Mesothelial cell of epicardium (in vitro differentiated cells): ENCODE measurements at regions not wholly inside any gene's neighbourhood (a gene's known extent, or its start where the extent isn't known, plus 50 kb on each side); places are given as distances from the start of the nearest gene placed in this dataset.

ENCODE experiments used
- DNase-seq, 2 experiments: peaks; one replicate each; pipeline ENCODE4 v3.0.0; 2021; ENCODE audit warnings: low spot score in 2 of 2; ENCODE audit not compliant: unreplicated experiment in 2 of 2
- H3K27ac Mint-ChIP-seq: 2 replicates; pipeline ENCODE4 v1.8.0; 2021; ENCODE audit warnings: mixed read lengths
- H3K27me3 Mint-ChIP-seq: 2 replicates; pipeline ENCODE4 v1.8.0; 2021; ENCODE audit warnings: low read depth, mixed read lengths
- H3K36me3 Mint-ChIP-seq: 2 replicates; pipeline ENCODE4 v1.8.0; 2021; ENCODE audit warnings: mixed read lengths
- H3K4me1 Mint-ChIP-seq: 2 replicates; pipeline ENCODE4 v1.8.0; 2021; ENCODE audit warnings: mixed read lengths
- H3K4me3 Mint-ChIP-seq: 2 replicates; pipeline ENCODE4 v1.8.0; 2021; ENCODE audit warnings: mild to moderate bottlenecking, moderate library complexity, mixed read lengths
- H3K9me3 Mint-ChIP-seq: 2 replicates; pipeline ENCODE4 v1.8.0; 2021; ENCODE audit warnings: mixed read lengths
- CTCF ChIP-seq: fragments of 200-600 bp; sonication (generic); IDR thresholded peaks from one replicate; pipeline ENCODE4 v1.5.0; 2021; ENCODE audit warnings: antibody characterized with exemption; ENCODE audit not compliant: unreplicated experiment

GRCh38 chr7:106600569-106601373, 60.2 kb downstream of the CCDC71L start:
- Mint-ChIP-seq H3K36me3 (no peaks in the 10 kb centered on the region), H3K4me1 (no peaks in the 10 kb centered on the region), H3K27me3 (no peaks in the 10 kb centered on the region), H3K4me3 (no peak overlapping the region), H3K9me3 (no peaks in the 10 kb centered on the region), H3K27ac (no peak overlapping the region)
- DNase-seq: no peak
- no peak for TF ChIP-seq CTCF

GRCh38 chr7:106599343-106599698, 61.6 kb downstream of the CCDC71L start:
- TF ChIP-seq CTCF: no peak
- DNase-seq: no peak
- no peak overlapping the region for H3K4me3 Mint-ChIP-seq
- no peak overlapping the region for H3K27ac Mint-ChIP-seq
- H3K9me3 Mint-ChIP-seq: no peaks in the 10 kb centered on the region
- H3K36me3 Mint-ChIP-seq: no peaks in the 10 kb centered on the region
- H3K27me3 Mint-ChIP-seq: no peaks in the 10 kb centered on the region
- no peaks in the 10 kb centered on the region for H3K4me1 Mint-ChIP-seq

- peak overlapping the region; percentile 71 for H3K4me3 Mint-ChIP-seq
- no peak for TF ChIP-seq CTCF
- no peak overlapping the region for H3K27ac Mint-ChIP-seq
- no peaks in the 10 kb centered on the region for H3K27me3 Mint-ChIP-seq
- H3K4me1 Mint-ChIP-seq: no peaks in the 10 kb centered on the region
- no peak for DNase-seq
- H3K9me3 Mint-ChIP-seq: no peaks in the 10 kb centered on the region
- H3K36me3 Mint-ChIP-seq: no peaks in the 10 kb centered on the region
These were observed 62.2 kb downstream of the CCDC71L start for GRCh38 chr7:106598663-106599342.

GRCh38 chr7:106597751-106598546, 63.0 kb downstream of the CCDC71L start:
- H3K4me3 Mint-ChIP-seq: no peak overlapping the region
- no peak overlapping the region for H3K27ac Mint-ChIP-seq
- H3K36me3 Mint-ChIP-seq: no peaks in the 10 kb centered on the region
- TF ChIP-seq CTCF: no peak
- H3K9me3 Mint-ChIP-seq: no peaks in the 10 kb centered on the region
- no peaks in the 10 kb centered on the region for H3K4me1 Mint-ChIP-seq
- H3K27me3 Mint-ChIP-seq: no peaks in the 10 kb centered on the region
- no peak for DNase-seq

- Mint-ChIP-seq H3K27ac (no peak overlapping the region), H3K9me3 (no peaks in the 10 kb centered on the region), H3K4me3 (no peak overlapping the region), H3K27me3 (no peaks in the 10 kb centered on the region), H3K4me1 (no peaks in the 10 kb centered on the region), H3K36me3 (no peaks in the 10 kb centered on the region)
- DNase-seq: no peak
- TF ChIP-seq CTCF: no peak
These were observed 63.9 kb downstream of the CCDC71L start for GRCh38 chr7:106597014-106597413.
